A204.1 (cell line): ENCODE measurements at regions not wholly inside any gene's neighbourhood (a gene's known extent, or its start where the extent isn't known, plus 50 kb on each side); places are given as distances from the start of the nearest gene placed in this dataset.
"Not testable (repeated sequence)": the region's sequence is repeated elsewhere in the genome, so short reads cannot be mapped to it uniquely, and the experiment has no call there.

Source experiments
- FAIRE-seq: peaks from 2 replicates; lab custom pipeline; 2012; peaks lifted over from hg19 to GRCh38; lab: Jason Lieb, UNC

DNA sequence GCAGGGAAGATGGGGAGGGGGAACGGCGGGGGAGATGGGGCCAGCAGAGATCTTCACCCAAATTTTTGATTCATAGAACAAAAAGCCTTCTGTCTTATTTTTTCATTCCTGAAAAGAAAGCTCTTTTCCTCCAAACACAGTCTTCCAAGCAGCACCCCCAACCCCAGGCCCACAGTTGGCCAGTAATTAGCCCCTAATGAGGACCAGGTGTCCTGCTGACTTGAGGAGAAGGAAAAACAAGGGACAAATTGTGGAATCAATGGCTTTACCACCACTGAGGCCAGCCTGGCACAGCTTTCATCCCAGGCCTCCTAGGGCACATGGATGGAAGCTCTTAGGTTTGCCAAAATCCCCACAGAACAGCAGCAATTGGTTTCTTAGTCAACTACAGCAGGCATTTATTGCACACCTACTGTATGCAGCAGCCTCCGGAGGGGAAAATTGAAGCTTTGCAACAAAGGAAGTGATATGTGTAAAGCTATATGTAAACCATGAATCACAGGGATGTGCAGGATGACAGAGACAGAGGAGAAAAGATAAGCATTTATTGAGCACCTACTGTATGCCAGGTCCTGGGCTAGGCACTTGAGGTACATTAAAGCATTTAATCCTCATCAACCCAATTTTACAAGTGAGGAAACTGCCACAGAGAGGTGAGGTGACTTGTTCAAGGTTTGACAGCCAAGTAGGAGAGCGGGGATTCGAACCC is 199.5 kb downstream of the TBC1D2B start:
- no peak for FAIRE-seq

DNA sequence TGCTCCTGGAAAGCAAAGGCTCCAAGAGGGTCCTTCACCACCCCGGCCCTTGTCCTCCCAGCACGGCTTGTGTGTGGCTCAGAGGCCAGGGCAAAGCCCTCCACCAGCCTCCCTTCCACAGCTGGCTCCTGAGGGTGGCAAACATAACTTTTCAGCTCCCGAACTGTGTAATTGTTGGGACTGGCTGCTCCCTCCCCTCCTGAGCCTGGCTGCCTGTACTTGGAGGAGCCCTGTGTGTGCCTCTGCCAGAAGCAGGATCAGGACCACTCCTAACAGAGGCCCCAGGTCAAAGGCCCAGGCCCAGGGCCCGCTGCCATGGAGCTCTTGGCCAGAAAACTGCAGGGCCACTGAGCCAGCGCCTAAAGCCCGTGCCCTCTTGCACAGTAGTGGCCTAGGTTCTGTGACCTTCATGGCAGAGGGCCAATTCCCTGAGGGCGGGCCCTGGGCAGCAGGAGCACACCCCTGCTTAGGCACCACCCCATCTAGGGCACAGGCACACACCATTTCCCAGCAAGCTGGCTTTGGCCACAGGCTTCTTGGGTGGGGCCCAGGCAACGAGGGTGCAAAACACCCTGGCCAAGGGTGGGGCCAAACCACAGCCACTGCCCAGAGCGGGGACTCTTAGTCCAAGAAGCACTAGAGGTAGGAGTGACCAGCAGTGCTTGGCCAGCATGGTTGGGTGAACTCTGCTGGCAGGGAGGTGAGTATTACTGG is 201.2 kb downstream of the TBC1D2B start:
- FAIRE-seq, result not testable (repeated sequence)

DNA sequence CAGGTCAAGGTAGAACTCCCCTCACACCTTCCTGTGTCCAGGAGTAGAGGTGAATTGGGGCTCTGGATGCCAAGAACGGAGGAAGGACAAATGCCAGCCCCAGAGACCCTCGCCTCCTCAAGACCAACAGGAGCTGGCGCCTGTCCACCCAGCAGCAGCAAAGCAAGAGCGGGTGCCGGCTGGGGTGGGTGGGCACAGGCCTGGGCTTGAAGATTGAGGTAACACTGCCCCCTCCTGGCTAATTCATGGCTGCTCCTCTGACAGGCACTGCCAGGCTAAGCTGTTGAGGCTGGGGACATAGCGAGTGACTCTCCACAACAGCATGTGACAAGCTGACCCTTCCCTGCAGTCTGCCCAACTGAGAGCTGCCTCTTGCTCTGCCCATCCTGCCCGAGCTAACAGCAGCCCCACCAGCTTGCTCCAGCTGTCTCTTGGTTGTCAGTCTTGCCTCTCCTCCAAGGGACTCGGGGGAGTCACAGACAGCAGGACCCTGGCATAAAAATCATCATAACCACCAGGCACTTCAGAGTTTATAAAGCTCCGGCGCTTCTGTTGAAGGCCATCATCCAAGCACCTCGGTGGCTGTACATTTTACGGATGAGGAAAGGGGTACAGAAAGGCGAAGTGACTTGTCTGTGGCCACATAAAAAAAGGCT is 202.3 kb downstream of the TBC1D2B start:
- not testable (repeated sequence) for FAIRE-seq

DNA sequence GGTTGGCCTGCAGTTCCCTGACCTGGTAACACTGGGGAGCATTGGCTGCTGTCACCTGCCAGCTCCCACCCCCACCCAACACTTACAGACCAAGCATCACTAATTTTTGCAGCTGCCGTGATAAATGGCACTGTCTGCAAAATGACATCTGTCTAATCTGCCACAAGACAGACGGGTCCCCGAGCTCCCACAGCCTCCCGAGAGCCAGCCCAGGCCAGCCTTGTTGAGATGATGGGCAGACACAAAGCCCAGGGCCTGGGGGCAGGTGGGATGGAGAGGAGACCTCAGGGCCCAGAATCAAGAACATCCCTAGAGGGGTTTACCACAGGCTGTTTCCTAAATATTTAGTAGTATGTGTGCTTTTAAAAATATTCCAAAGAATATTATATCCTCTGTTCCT is 203.4 kb downstream of the TBC1D2B start:
- no peak for FAIRE-seq

DNA sequence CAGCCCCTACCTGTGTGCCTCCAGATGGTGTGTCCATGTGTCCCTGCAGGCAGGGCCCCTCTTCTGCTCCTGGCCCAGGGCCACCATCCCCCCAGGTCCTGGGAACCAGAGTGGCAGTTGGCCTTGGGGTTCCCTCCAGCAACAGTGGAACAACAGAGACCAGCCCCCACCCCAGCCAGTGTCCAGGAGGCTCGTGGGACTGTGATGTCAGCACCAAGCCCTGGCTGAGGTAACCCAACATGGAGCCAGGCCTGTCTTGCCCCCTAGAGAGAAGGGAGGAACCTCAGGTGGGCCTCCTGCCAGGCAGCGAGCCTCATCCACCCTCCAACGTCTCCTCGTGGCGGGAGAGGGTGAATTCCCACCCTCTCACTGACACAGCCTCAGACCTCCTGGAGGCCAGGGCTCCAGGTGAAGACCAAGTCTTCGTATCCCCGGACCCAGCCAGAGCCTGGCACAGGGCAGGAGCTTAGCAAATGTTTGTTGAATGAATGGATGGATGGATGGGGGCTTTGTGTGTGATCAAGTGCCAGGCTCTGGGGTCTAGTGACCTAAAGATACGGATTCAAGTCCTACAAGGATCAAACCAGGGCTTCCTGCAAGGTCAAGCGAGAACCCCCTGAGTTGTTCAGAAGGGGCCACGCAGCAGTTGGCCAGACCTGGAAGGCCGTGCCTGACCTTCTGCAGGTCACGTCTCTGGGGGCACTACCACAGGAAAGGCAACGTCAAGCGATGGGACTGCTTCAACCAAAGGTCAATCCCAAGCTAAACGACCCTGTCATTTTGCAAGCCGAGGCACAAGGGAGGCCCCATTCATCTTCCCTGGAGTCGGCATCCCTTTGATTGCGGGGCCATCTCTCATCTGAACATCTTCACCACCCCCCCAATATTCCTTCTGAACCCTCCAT is 204.7 kb downstream of the TBC1D2B start:
- FAIRE-seq, result not testable (repeated sequence)

DNA sequence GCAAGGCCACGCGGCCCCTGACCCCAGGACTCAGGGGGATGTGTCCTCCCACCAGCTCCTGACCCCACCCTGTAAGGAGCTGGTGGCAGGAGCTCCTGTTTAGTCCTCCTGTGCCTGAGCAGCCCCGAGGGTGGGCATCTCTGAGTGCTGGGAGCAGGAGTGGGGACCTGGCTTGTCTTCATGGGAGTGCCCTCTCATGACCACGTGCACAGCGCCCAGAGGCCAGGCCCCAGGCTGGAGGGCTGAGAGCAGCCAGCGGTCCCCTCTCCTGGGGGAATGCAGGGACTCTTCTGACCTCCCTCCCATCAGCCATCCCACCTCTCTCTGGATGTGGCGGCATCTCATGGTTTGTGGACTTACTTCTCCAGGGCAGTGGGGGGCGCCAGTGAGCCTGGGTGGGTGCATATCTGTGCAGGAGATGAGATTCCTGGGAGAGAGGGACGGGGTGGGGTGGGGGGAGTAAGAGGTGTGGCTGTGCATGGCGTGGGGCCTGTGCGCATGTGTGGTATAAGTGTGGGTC is 205.6 kb downstream of the TBC1D2B start:
- no peak for FAIRE-seq

DNA sequence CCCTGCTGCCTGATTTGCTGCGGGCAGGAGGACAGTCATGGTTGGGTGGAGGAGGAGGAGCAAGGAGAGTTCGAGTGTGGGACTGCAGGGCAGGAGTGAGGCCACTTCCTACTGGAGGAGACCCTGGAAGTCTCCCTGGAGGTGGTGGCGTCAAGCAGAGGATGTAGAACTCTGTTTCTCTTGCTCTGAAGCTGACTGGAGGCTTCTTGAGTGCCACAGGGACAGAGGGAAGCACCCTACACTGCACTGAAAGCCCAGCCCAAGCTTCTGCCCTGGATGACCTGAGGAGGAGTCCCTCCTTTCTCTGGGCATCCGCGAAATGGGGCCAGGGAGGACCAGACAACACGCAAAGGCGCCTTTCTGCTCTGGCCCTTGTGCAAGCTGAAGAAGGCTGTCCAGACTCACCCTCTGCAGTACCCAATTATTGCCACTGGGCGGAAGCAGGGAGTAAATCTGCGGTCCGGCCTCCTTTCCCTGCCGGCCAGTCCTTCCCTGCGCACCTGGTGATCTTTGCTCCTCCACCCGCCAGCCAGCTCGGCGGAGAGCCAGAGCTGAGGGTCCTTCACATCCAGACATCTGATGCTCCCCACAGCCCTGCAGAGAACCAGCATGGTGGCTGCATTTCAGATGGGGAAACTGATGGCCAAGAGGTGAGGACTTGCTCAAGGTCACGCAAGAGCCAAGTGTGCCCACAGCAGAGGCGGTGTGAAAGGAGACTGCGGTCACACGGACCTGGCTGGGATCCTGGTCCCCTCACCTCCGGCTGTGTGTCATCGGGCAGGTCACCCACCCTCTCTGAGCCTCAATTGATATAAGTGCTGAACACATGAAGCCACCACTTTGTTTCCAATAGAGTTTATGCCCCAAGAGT is 207.1 kb downstream of the TBC1D2B start:
- FAIRE-seq, result no peak

DNA sequence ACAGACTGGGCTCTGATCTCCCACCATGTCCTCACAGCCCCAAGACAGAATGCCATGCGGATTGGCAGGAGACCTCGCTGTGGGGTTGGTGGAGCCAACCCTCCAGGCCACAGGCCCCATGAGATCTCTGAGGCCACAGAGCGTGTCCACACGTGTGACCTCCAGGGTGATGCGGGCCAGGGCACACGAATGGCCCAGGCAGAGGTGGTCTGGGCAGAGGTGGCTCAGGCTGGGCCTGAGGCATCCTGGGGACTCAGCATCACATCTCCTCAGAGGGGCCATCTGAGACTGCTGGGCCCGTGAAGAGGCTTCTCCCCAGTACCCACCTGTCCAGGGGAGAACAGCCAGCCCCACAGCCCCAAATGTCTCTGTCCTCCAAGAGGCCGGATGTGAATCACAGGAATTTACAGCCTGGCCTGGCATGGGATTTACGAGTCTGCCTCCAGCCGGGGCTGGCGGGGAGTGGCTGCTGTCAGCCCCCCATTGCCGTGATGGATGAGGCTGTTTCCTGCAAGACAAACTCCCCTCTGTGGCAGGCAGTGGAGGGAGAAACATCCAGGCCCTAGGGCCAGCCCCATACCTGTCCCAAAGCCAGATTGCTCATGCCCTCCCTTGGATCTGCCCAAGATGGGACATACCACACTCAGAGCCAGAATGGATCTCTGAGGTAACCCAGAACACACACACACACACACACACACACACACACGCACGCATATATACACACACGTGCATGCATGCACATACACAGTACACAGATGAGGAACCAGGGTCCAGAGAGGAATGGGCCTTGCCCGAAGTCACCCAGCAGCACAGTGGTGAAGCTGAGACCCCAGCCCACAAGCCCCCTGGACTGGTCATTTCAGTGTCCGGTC is 208.3 kb downstream of the TBC1D2B start:
- no peak for FAIRE-seq

DNA sequence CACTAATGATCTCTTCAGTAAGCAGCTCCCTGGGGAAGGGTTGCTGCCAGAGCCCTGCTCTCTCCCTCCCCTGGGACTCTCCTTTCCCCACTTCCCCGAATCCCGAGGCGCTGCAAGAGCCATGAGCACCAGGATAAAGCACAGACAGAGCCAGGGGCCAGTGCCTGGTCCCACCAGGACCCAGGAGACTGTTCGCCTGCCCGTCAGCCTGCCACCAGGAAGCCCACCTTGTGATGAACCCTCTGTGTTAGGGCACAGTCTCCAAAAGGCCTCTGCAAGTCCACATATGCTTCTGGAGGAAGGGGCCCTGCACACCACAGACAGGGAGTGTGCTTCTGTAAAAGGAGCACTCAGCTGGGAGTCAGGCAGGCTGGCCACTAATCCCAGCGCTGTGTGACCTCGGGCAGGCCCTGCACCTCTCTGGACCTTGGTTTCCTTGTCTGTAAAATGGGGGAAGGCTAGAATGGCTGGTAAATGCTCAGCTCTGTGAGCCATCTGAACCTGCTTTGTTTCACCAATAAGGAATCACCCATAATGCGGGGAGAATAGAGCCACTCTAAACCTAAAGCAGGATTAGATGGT is 209.4 kb downstream of the TBC1D2B start:
- FAIRE-seq, result not testable (repeated sequence)

DNA sequence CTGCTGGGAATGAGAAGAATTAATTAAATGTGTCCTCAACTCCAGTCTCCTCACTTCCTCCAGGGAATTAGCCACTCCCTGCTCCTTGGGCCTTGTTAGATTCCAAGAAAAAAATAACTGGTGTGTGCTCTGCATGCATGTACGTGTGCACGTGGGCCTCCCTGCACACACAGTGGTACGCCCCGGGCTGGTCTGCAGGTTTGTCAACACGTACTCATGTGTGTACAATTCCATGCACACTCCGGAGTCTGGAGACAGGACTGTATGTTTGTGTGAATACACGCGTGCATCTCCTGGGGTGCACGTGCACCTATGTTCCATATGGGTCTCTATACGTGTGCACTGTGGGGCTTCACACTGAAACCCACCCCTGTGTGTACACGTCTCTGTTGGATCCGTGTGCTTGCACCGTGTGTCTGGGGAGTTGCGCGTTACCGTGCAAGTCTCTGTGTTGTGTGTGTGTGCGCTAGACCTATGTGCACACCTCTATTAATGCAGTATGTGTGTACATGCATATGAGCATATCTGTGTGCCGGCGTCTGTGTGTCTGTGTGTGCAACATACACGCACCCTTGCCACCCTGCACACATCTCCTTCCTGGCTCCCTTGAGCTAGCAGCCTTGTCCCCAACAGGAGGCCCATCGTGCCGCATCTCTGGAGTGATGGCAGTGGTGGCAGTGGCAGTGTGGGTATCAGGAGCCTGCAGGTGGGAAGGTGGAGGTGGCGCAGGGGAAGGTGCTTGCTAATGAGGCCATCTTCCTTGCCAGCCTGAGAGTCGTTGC is 210.1 kb downstream of the TBC1D2B start:
- no peak for FAIRE-seq

DNA sequence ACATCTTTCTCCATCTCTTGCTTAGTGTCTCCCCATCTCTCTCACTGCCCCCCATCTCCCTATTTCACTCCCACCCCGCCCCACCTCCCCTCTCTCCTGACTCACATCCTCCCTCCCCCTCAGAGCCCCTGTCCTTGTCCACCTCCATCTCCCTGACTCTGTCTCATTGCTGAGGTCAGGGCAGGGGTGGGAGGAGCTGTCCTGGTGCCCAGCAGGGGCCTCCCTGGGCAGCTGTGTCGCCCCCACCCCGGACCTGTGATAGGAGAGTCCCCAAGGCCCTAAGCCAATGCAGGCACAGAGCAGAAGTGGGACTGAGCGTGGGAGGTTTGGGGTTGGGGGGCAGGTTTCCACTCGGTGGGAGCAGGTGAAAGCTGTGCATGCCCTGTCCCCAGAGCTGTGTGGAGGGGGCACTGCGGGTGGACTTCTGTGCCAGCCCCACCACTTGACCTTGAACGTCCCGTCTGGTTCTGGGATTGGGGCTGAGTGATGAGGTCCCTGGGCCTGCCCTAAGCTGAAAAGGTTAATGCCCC is 210.8 kb downstream of the TBC1D2B start:
- FAIRE-seq, result no peak

DNA sequence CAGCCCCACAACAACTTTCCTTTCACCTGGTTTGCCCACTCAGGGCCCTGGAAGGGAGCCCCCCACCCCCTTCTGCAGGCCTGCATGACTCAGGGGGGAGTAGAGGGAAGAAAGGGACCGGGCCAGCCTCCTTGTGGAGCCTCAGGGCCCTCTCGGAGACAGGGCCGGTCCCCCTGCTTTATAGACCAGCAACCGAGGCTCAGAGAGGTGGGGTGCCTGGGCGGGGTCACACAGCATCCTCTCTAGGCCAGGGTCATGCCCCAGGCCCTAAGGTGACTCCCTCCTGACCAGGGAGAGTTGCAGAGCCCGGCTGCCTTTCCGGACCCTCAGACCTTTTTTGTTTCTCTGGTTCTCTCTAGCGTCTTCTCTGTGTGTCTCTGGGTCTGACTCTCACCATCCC is 211.3 kb downstream of the TBC1D2B start:
- no peak for FAIRE-seq

DNA sequence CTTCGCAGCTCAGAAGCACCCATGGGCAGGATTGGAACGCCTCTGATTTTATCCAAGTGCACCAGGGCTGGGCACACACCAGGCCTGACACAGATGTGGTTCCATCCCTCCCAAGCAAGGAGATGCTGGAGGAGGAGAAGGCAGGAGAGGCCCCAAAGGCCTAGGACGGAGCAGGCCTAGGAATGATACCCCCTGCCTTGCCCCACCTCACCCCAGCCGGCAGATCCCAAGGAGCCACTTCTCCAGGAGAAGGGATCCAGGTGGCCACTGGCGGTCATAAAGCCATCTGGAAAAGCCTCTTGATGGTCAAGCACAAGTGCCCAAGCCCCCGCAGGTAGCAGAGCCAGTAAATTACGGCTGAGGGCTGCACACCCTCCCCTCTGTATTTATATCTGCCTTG is 211.8 kb downstream of the TBC1D2B start:
- FAIRE-seq, result no peak

DNA sequence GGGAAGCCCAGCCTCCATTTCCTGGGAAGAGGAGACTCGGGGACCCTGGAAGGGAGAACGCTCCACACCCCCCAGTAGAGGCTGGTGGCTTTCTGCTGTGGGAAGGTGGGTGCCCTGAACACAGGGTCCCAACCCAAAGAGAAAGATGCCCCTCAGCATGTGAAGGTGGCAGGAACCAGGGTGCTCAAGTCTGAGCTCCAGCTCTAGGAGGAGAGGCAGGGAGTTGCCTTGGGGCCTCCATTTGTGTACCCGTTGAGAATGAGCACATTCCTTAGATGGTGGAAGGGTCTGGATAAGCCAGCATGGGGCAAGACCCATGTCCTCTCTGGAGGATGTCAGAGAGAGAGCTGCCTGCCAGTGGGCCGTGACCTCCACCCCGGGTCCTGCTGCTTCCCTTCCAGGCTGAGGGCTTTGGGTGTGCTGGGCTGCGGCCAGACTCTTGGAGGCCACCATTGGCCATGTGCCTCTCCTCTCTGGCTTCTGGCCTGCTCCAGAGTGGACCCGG is 212.4 kb downstream of the TBC1D2B start:
- FAIRE-seq, result no peak

DNA sequence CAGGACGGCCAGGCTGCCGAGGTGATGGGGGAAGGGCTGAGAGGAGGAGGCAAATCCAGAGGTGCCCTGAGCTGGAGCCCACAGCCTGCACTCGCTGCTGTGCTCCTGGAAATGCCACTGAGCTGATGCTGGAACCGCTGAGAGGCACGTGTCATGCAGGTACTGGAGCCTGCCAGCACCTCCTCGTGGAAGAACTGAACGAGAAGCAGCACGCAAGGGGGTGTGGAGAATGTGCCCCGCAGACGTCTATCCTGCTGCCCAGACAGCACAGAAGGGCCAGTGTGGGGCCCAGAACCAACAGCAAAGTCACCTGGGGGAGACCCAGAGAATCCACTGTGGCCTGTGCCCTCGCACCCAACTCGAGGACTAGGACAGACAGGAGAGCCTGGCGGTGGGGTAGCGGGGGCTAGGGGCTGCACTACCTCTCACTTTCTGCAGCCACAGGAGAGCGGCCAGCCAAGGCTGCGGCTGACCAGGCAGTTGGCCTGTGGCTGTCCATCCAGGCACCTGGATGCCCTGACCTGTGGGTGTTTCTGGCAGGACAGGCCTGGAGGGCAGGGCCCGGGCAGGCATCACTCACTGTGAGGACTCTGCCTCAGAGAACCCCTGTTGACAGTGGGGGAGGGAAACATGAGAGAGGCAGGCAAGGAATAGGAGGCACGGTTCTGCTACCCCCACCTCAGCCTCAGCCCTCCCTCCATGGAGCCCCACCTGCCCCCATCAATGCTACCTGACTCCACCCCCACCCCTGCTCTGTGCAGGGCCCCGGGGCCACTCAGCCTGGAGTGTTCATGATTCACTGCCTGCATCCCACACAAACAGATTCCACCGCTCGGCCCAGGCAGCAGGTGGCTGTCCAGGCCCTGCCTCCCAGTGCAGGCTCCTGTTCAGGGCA is 213.1 kb downstream of the TBC1D2B start:
- FAIRE-seq, result no peak

DNA sequence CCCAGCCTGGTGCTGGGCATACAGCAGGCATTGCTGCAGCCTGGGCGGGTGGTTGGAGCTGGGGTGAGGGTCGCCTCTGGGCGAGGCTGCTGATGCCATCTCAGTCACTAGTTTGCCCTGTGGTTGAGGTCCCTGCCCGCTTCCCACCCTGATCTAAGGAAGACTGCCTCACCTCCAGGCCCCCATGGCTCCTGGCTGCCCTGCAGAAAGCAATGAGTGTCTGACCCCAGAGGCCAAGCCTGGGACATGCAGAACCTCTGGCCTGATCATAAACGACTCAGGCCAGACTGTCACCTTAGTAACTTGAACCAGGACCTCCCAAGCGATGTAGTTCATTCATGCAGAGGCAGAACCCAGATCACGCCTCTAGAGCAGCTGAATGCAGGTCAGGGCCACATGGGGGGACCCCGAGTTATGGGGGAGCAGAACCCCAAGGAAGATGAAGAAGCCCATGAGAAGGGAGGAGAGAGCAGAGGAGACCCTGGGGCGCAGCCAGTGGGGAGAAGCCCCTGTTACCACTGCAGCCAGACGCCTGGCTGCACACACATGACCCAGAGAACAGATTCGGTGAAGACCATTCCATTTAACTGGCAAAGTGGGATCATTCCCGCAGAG is 213.9 kb downstream of the TBC1D2B start:
- FAIRE-seq, result no peak

DNA sequence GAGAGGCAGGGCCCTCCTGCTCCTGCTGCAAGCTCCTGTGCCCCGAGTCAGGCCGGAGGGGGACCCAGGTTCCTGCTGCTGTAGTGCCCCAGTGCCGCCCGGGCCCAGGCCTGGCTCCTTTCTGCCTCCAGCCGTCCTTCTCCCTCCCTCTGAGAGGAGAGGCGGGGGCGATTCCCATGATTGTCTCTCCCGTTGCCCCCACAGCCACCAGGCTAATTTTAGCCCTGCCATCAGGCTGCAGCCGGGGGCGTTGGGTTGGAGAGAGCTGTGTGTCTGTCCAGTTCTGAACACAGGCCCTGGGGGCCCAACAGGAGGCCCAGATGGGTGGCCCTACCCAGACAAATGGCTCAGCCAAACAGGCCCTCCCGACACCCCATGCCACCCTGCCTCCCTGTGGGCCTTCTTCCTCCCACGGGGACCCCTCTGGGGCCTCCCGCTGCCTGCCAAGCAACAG is 214.8 kb downstream of the TBC1D2B start:
- FAIRE-seq, result no peak
